Activated naive CD8-positive, alpha-beta T cell treated with anti-CD3 and anti-CD28 coated beads, Interleukin-2, amount 50 U/mL, for 24 hours (primary cell): ENCODE measurements at regions not wholly inside any gene's neighbourhood (a gene's known extent, or its start where the extent isn't known, plus 50 kb on each side); places are given as distances from the start of the nearest gene placed in this dataset.
"Not testable (repeated sequence)": the region's sequence is repeated elsewhere in the genome, so short reads cannot be mapped to it uniquely, and the experiment has no call there.

ENCODE experiments used
- ATAC-seq: fragments of 150-1000 bp; cut with Tn5 transposase; one replicate; pipeline ENCODE4 v1.10.0; 2021
- DNase-seq: peaks from one replicate; pipeline ENCODE4 v3.0.0; 2021
- H3K27ac Mint-ChIP-seq: one replicate; pipeline ENCODE4 v1.8.0; 2021; ENCODE audit warnings: mild to moderate bottlenecking, mixed read lengths
- H3K27me3 Mint-ChIP-seq: one replicate; pipeline ENCODE4 v1.8.0; 2021; ENCODE audit warnings: mixed read lengths
- H3K36me3 Mint-ChIP-seq: one replicate; pipeline ENCODE4 v1.8.0; 2021; ENCODE audit warnings: low read depth, mixed read lengths
- H3K4me1 Mint-ChIP-seq: one replicate; pipeline ENCODE4 v1.8.0; 2021; ENCODE audit warnings: mixed read lengths
- H3K4me3 Mint-ChIP-seq: one replicate; pipeline ENCODE4 v1.8.0; 2021; ENCODE audit warnings: mild to moderate bottlenecking, moderate library complexity, mixed read lengths
- H3K9me3 Mint-ChIP-seq: one replicate; pipeline ENCODE4 v1.8.0; 2021; ENCODE audit warnings: mixed read lengths

DNA sequence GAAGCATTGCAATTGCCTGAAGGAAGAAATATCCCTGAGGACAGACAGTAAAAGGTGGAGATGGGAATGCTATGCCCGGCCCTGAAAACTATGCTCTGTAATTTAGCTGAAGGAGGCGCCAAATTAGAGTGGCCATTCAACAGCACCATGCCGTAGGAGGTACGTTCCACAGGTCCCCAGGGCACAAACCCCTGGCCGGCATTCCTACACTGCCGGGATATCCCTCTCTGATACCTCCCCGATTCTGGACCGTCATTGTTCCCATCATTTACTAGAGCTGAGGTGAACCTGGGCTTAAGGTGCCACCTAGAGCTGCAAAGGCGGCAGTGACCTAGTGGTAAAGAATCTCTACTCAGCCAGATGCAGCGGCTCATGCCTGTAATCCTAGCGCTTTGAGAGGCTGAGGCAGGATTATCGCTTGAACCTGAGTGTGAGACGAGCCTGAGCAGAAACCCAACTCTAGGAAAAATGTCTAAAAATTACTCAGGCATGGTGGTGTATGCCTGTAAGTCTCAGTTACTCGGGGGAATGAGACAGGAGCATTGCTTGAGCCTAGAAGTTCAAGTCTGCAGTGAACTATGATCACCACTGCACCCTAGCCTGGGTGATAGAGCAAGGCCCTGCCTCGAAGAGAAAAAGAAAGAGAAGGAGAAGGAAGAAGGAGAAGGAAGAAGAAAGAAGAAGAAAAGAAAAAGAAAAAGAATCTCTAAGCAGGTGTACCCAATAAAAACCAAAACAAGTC, 53.0 kb upstream of the TNKS2 start:
- Mint-ChIP-seq H3K36me3 (no peaks in the 10 kb centered on the region), H3K9me3 (no peaks in the 10 kb centered on the region), H3K27me3 (peaks cover 26% of the 10 kb centered on the region), H3K27ac (no peak overlapping the region), H3K4me1 (no peaks in the 10 kb centered on the region), H3K4me3 (no peak overlapping the region)
- ATAC-seq (no peak), DNase-seq (no peak)

DNA sequence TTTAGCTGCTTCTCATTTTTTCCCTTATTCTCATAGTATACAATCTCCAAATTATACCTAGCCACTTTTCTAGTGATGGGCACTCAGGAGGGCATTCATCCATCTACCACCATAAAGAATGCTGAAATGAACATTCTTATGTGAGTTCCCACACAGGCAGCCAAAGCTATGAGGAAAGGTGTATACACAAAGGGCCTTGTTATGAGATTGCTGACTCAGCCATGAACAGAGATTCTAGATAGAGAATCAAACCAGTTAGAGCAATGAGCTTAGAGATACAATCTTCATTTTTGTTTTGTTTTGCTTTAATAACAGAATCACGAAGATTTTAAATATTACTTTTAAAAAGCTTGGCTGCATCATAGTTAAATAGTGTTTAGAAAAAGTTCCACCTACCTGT, 54.8 kb upstream of the TNKS2 start:
- no peaks in the 10 kb centered on the region for H3K4me1 Mint-ChIP-seq
- peaks cover 40% of the 10 kb centered on the region for H3K27me3 Mint-ChIP-seq
- no peaks in the 10 kb centered on the region for H3K9me3 Mint-ChIP-seq
- no peak for ATAC-seq
- DNase-seq = no peak
- H3K4me3 Mint-ChIP-seq = no peak overlapping the region
- no peak overlapping the region for H3K27ac Mint-ChIP-seq
- H3K36me3 Mint-ChIP-seq = no peaks in the 10 kb centered on the region

DNA sequence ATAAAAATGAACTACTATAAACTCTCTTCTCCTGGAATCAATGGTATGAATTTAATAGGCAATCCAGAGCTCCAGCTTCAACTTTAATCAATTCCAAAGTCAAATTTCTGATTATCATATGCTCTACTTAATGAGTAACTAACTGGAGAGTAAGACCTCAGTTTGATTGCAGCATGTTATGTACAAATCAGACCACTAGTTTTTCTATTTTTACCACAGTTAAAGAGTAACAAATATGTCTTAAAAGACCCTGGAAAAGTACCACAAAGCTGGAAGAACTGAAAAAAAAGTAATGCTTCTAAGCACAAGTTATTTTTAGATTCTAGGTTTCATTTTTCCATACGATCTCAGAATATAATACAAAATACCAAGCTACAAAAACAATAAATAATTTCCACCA, 56.0 kb upstream of the TNKS2 start:
- Mint-ChIP-seq H3K4me3 (no peak overlapping the region), H3K27ac (no peak overlapping the region), H3K9me3 (no peaks in the 10 kb centered on the region), H3K27me3 (peaks cover 50% of the 10 kb centered on the region), H3K36me3 (no peaks in the 10 kb centered on the region), H3K4me1 (no peaks in the 10 kb centered on the region)
- DNase-seq = no peak
- ATAC-seq = no peak

DNA sequence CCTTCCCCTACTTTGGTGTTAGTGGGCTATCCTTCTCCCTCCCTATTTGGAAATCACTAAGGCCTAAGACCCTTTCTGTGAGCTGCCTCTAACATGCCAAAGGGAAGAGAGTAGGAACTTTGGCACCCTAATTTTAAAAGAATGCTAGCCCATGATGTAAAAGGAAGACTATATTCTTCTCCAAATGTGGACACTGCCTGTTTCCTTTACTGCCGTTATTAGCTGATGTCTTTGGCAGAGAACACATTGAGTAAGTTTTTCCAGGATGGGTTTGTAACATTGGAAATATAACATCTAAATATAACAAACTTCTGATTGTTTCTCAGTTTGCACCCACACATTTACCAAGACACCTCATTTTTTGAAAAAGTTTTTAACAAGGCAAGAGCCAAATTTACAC, 56.9 kb upstream of the TNKS2 start:
- ATAC-seq (no peak), DNase-seq (no peak)
- Mint-ChIP-seq H3K27me3 (peaks cover 59% of the 10 kb centered on the region), H3K4me3 (no peak overlapping the region), H3K36me3 (no peaks in the 10 kb centered on the region), H3K27ac (no peak overlapping the region), H3K9me3 (no peaks in the 10 kb centered on the region), H3K4me1 (no peaks in the 10 kb centered on the region)

DNA sequence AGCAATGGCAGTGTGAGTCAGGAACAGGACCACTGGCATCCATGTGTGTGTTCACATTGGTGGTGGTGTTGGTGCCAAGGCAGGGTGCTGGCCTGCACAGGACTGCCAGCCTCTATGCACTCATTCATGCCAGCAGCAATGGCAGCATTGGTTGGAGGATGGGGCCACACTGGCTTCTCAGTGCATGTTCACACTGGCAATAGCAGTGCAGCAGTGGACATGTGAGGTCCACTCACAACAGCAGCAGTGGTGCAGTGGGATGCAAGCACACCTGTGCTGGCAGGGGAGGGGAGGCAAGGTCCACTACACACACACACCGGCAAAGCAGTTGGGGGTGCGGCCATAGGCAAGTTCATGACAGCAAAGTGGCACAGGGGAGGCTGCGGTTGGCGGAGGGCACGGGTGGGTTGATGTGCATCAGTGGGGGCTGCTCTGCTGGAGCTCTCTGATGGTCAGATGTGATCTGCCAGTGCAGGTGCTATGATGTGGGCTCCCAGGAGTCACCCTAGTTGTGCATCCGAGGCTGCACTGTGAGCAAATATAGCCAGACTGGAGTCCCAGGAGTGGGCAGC, 57.8 kb upstream of the TNKS2 start:
- ATAC-seq (no peak), DNase-seq (no peak)
- Mint-ChIP-seq H3K9me3 (no peaks in the 10 kb centered on the region), H3K4me3 (no peak overlapping the region), H3K4me1 (no peaks in the 10 kb centered on the region), H3K27ac (no peak overlapping the region), H3K36me3 (no peaks in the 10 kb centered on the region), H3K27me3 (peaks cover 58% of the 10 kb centered on the region)

DNA sequence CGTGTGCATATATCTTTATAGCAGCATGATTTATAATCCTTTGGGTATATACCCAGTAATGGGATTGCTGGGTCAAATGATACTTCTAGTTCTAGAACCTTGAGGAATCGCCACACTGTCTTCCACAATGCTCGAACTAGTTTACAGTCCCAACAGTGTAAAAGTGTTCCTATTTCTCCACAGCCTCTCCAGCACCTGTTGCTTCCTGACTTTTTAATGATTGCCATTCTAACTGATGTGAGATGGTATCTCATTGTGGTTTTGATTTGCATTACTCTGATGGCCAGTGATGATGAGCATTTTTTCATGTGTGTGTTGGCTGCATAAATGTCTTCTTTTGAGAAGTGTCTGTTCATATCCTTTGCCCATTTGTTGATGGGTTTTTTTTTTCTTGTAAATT, 66.0 kb upstream of the TNKS2 start:
- H3K4me3 Mint-ChIP-seq, H3K4me1 Mint-ChIP-seq, H3K36me3 Mint-ChIP-seq, H3K27ac Mint-ChIP-seq, DNase-seq, H3K9me3 Mint-ChIP-seq, ATAC-seq: not testable (repeated sequence)
- peaks cover 17% of the 10 kb centered on the region for H3K27me3 Mint-ChIP-seq

DNA sequence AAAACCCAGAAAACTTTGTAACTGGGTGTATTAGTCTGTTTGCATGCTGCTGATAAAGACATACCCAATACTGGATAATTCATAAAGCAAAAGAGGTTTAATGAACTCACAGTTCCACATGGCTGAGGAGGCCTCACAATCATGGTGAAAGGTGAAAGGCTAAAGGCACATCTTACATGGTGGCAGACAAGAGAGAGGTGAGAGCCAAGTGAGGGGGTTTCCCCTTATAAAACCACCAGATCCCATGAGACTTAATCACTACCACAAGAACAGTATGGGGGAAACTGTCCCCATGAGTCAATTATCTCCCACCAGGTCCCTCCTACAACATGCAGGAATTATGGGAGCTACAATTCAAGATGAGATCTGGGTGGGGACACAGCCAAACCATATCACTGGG, 68.9 kb upstream of the TNKS2 start:
- H3K27ac Mint-ChIP-seq, H3K9me3 Mint-ChIP-seq, H3K27me3 Mint-ChIP-seq, H3K36me3 Mint-ChIP-seq, H3K4me3 Mint-ChIP-seq, H3K4me1 Mint-ChIP-seq, DNase-seq: not testable (repeated sequence)
- peak; percentile 49 for ATAC-seq

DNA sequence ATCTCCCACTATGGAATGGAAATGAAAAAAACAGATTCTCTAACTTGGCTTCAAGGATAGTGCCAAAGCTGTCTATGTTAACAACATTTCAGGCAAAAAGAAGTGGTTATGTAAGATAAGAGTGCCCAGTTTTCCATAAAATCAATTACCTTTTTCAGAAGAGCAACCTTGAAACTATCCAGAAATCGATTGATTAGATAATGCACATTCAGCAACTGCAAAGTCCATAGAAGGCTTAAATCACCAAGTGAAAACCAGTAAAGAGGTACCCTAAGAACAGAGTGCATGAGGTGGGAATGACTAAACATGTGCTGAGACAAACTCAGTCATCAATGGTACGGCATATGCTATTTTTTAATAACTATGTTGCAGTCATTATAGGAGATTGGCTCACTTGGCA, 71.9 kb upstream of the TNKS2 start:
- Mint-ChIP-seq H3K27me3 (peaks cover 3% of the 10 kb centered on the region), H3K9me3 (peaks cover 5% of the 10 kb centered on the region), H3K27ac (no peak overlapping the region), H3K36me3 (peaks cover 3% of the 10 kb centered on the region), H3K4me1 (no peaks in the 10 kb centered on the region), H3K4me3 (no peak overlapping the region)
- ATAC-seq (no peak), DNase-seq (no peak)

DNA sequence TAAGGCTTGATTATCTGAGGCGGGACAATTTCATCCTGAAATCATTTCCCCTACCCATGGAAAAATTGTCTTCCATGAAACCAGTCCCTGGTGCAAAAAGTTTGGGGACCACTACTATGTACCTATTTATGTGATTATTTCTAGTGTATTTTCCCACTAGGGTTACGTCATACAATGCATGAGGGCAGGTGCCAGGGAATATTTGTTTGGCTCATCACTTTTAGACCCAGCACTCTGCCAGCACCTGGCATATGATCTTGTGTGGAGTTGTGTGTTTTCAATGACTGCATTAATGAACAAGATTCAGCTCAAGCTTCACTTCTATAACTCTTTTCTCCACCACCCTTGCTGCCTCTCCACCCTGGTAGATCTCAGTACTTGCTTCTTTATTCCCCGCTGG, 73.3 kb upstream of the TNKS2 start:
- ATAC-seq = no peak
- Mint-ChIP-seq H3K36me3 (peaks cover 3% of the 10 kb centered on the region), H3K4me3 (no peak overlapping the region), H3K9me3 (peaks cover 5% of the 10 kb centered on the region), H3K4me1 (no peaks in the 10 kb centered on the region), H3K27ac (no peak overlapping the region), H3K27me3 (peaks cover 6% of the 10 kb centered on the region)
- DNase-seq = no peak

DNA sequence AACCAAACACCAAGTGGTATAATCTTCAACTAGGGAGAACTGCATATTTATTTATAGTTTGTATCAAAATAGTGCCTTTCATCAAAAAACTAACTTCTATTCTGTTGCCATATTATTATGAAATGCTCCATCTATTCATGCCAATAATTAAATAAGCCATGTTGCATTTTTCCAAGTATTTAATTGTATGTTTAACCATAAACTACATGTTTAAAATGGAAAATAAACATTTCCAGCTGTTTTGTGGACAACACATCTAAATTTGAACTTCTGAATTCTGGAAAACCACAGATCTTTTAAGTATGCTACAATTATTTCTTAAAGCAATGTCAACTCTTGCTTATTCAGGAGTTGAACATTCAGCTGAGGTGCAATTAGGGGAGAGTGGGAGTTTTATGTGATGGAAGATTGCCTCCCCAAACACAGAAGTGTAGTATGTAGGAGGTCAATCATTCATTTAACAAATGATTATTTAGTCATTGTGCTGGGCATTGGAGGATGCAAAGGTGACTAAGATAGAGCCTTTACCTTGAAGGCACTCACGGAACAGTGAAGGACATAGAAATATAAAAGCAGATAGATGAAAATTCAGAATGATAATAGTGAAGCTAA, 80.7 kb upstream of the PPP1R3C start:
- Mint-ChIP-seq H3K4me3 (no peak overlapping the region), H3K27me3 (peaks cover 9% of the 10 kb centered on the region), H3K27ac (no peak overlapping the region), H3K36me3 (no peaks in the 10 kb centered on the region), H3K9me3 (peaks cover 4% of the 10 kb centered on the region), H3K4me1 (no peaks in the 10 kb centered on the region)
- DNase-seq (no peak), ATAC-seq (no peak)

DNA sequence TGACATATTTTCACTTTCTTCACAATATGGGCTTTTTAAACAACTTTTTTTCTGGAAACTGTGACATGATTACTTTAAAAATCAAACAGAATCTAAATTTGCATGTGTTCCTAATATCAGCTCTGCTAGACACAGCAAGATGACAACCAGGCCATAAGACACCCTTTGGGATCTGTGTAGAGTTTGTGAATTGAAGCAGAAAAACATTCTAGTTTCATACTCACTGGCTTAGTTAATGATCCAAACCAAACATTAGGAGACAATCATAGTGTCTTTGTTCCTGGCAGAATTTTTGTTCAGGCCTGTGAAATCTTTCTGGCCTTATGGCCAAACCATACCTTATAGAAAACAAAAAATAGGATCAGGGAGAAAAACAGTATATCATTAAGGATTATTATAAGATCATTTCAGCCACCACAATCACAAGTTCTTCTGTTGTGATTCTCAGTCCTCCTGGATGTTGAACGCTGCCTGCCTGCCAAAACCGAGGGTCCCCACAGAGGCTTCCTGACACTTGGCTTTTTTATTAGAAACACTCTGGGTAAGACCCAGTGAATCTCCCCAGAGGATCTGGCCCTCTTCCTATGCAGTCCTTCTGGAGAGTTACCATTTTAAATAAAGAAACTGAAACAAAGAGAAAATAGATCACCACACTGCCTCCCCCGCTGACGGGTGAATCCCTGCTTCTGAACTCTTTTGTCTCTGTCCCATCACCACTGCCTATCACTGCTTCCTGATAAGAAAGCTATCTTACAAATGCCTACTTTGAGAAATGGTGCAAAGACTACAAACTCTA, 79.2 kb upstream of the PPP1R3C start:
- ATAC-seq (no peak), DNase-seq (no peak)
- H3K27me3 Mint-ChIP-seq = peaks cover 5% of the 10 kb centered on the region
- no peaks in the 10 kb centered on the region for H3K4me1 Mint-ChIP-seq
- peaks cover 4% of the 10 kb centered on the region for H3K9me3 Mint-ChIP-seq
- H3K4me3 Mint-ChIP-seq = no peak overlapping the region
- H3K27ac Mint-ChIP-seq = no peak overlapping the region
- H3K36me3 Mint-ChIP-seq = no peaks in the 10 kb centered on the region

DNA sequence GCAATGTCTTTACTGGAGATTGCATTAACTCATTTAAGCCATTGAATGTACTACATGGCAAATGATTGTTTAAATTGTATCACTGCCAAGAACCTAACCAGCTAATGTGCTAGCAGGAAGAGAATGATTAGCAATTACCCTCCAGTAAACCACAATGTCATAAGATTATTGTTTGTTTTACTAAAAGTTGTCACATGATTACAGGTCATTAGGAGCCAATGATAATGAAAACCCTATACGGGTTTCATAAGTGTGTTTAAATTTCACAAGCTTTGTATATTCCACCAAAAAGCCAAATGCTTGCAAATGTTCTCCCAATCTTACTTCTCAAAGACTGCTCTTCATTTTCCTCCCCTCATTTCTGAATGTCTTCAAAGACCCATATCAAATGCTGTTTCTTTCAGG, 76.5 kb upstream of the PPP1R3C start:
- Mint-ChIP-seq H3K4me3 (no peak overlapping the region), H3K27ac (no peak overlapping the region), H3K27me3 (peaks cover 9% of the 10 kb centered on the region), H3K4me1 (no peaks in the 10 kb centered on the region), H3K9me3 (no peaks in the 10 kb centered on the region), H3K36me3 (no peaks in the 10 kb centered on the region)
- ATAC-seq = no peak
- DNase-seq = no peak

DNA sequence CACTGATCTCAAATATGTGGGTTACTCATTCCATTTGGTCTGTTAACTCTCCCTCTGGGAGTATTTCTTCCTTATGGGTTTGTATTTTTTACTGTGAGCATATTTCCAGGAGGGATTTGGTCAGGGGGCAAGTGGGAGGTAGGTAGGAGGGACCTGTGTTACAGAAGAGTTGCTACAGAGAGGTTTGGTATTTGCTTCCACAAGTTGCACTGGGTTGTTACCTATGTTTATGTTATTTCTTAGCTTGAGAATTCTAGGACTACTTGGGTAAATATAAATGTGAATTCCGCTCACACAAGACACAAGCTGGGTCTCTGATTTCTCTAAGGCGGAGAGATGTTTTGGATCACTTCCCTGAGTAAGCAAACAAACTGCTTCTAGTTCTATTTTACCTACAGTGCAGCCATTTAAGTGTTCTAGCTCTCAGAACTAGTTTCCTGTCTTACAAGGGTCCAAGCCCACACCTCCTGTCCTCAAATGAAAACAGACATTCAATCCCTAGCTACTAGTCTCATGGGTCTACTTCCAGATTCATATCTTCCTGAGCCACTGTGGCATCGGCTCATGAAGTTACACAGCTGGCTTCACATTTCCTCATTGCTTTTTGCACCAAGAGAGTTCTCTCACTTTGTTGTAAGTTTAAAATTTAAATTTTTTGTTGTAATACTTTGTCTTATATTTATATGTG, 75.4 kb upstream of the PPP1R3C start:
- Mint-ChIP-seq H3K4me3 (no peak overlapping the region), H3K27ac (no peak overlapping the region), H3K9me3 (no peaks in the 10 kb centered on the region), H3K36me3 (no peaks in the 10 kb centered on the region), H3K4me1 (no peaks in the 10 kb centered on the region), H3K27me3 (peaks cover 12% of the 10 kb centered on the region)
- DNase-seq (no peak), ATAC-seq (no peak)

DNA sequence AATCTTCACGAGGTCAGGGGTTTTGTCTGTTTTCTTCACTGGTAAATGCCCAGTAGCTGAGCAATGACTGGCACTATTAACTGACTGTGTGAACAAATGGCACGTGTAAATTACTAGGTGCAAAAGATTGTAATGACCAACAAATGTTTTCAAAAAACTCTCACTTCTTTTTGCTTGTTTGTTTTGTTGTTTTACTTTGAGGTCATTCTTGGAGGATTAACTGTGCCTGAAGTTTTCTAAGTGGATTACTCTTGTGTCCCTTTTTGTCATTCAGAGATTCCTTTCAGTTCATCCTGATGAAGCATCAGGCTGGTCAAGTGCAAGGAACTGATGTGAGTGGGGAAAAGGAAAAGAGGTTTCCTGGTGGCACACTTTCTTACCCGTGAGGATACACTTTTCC, 74.4 kb upstream of the PPP1R3C start:
- Mint-ChIP-seq H3K36me3 (no peaks in the 10 kb centered on the region), H3K4me1 (no peaks in the 10 kb centered on the region), H3K27ac (no peak overlapping the region), H3K4me3 (no peak overlapping the region), H3K27me3 (peaks cover 12% of the 10 kb centered on the region), H3K9me3 (no peaks in the 10 kb centered on the region)
- ATAC-seq (no peak), DNase-seq (no peak)
